ENCODE measurements at regions not wholly inside any gene's neighbourhood (a gene's known extent, or its start where the extent isn't known, plus 50 kb on each side); places are given as distances from the start of the nearest gene placed in this dataset.

DNA sequence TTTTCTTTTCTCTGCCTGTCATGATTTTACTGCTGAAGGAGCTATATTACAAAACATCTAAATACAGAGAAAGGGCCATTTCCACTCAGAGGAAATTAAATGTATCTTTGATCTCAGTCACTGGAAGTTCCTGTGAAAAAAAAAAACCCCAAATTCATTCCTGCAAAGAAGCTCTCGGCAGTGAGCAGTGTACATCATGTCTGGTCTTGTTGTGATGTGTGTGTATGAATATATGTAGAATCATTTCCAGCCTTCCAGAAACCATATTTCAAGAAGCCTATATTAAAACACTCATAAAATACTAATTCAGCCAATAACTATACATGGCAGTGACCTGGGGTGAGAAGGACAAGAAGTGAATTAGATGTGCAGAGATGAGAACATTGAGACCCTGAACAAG lies 393.2 kb upstream of the TENM4 start:
- no peaks in the 10 kb centered on the region for H3K79me1 ChIP-seq (ENCODE audit: low read depth, low read length)
- H3K4me1 ChIP-seq (replicated peaks in 1 of 4; ENCODE audit: control insufficient read depth in 3 of 4, insufficient read depth in 4 of 4, low read length in 3 of 4): no peaks in the 10 kb centered on the region
- no peak overlapping the region for H3K4me2 ChIP-seq (ENCODE audit: insufficient read depth in 1 of 2, low read depth in 2 of 2, low read length in 2 of 2)
- no peak overlapping the region for H2BK120ac ChIP-seq (replicated peaks; ENCODE audit: low read depth, low read length)
- H4K5ac ChIP-seq (ENCODE audit: insufficient read length, low read depth, low read length): no peak overlapping the region
- no peak overlapping the region for H2AFZ ChIP-seq (ENCODE audit: low read length)
- H3K36me3 ChIP-seq (ENCODE audit: control insufficient read depth in 2 of 4, insufficient read depth in 4 of 4, low read length in 3 of 4): no peaks in the 10 kb centered on the region
- CTCF ChIA-PET (ENCODE audit: partially characterized antibody): no interaction called here
- POLR2A ChIA-PET (ENCODE audit: partially characterized antibody): no interaction called here
- 81% methylated on average over 1 of the region's 1 CpG; no CpG with 5 or more reads in 1 of the 2 experiments for WGBS, 2 experiments (ENCODE audit: extremely low coverage in 1 of 2, insufficient coverage in 1 of 2, insufficient read length in 1 of 2, insufficient replicate concordance in 2 of 2, low coverage in 1 of 2, low lambda C conversion rate in 2 of 2, missing lambda C conversion rate in 1 of 2)
- no peak for DNase-seq (ENCODE audit: low read depth in 1 of 2, low spot score in 2 of 2)
- H3K9ac ChIP-seq (replicated peaks in 1 of 4; ENCODE audit: extremely low read depth in 1 of 4, low read depth in 3 of 4, low read length in 3 of 4): no peak overlapping the region
- H3K9me3 ChIP-seq (ENCODE audit: insufficient read depth in 2 of 2, low read depth in 1 of 2, low read length in 1 of 2): no peaks in the 10 kb centered on the region
- no peak for FAIRE-seq
- H3K23me2 ChIP-seq (ENCODE audit: low read depth, low read length): peaks cover 2% of the 10 kb centered on the region; the same call in 1 of the 2 replicates
- no peak overlapping the region for H2AK5ac ChIP-seq (ENCODE audit: low read depth, low read length)
- H4K20me1 ChIP-seq (replicated peaks in 1 of 2; ENCODE audit: control insufficient read depth in 1 of 2, insufficient read depth in 2 of 2, low read length in 2 of 2): no peaks in the 10 kb centered on the region
- no peak overlapping the region for H2BK12ac ChIP-seq (ENCODE audit: low read depth, low read length)
- no peak overlapping the region for H3K4ac ChIP-seq (replicated peaks; ENCODE audit: insufficient read length, low read depth, low read length)
- H2BK15ac ChIP-seq (ENCODE audit: low read length): no peak overlapping the region
- no peak overlapping the region for H3K18ac ChIP-seq (ENCODE audit: extremely low read depth, low read length)
- H3K56ac ChIP-seq (replicated peaks; ENCODE audit: insufficient read length, low read depth, low read length): no peak overlapping the region
- H3K14ac ChIP-seq (ENCODE audit: insufficient read length): no peak overlapping the region
- no peak overlapping the region for H4K91ac ChIP-seq (replicated peaks; ENCODE audit: insufficient read length, low read length)
- H2BK5ac ChIP-seq (ENCODE audit: low read depth, low read length): no peak overlapping the region
- no peak overlapping the region for H3K27ac ChIP-seq (ENCODE audit: low read depth, low read length)
- H3K79me2 ChIP-seq (ENCODE audit: control insufficient read depth in 1 of 2, insufficient read depth in 2 of 2, low read length in 2 of 2): no peaks in the 10 kb centered on the region
- no peak overlapping the region for H3K4me3 ChIP-seq (ENCODE audit: extremely low read depth in 1 of 4, insufficient read depth in 2 of 4, low read depth in 3 of 4, low read length in 4 of 4)
- no peak overlapping the region for H4K8ac ChIP-seq (ENCODE audit: extremely low read depth, insufficient read depth, low read length)
- H3K27me3 ChIP-seq (replicated peaks in 1 of 4; ENCODE audit: control insufficient read depth in 3 of 4, extremely low read depth in 1 of 4, insufficient read depth in 3 of 4, low read length in 3 of 4): no peaks in the 10 kb centered on the region
- no peak overlapping the region for H2BK20ac ChIP-seq (ENCODE audit: low read length)
- no peak overlapping the region for H3K23ac ChIP-seq (ENCODE audit: insufficient read length)
- TF ChIP-seq TBP (IDR thresholded peaks at IDR 0.05; ENCODE audit: low read depth, low read length) (no peak), CHD1 (IDR thresholded peaks at IDR 0.05; ENCODE audit: low read depth, low read length) (no peak), POU5F1 (IDR thresholded peaks at IDR 0.05; ENCODE audit: low read depth, low read length) (no peak), CBX5 (IDR thresholded peaks at IDR 0.05; ENCODE audit: low read depth, low read length) (no peak), RXRA (IDR thresholded peaks at IDR 0.05; ENCODE audit: insufficient read depth, low read depth, low read length) (no peak), RBBP5 (IDR thresholded peaks at IDR 0.05; ENCODE audit: borderline replicate concordance, low read depth, low read length) (no peak), JUND (IDR thresholded peaks at IDR 0.05; ENCODE audit: low read length) (no peak), CTBP2 (IDR thresholded peaks at IDR 0.05; ENCODE audit: borderline replicate concordance, insufficient read depth, insufficient read length, low read length) (no peak), RAD21 (IDR thresholded peaks at IDR 0.05 in 1 of 2, conservative IDR thresholded peaks at IDR 0.05 in 1 of 2; ENCODE audit: low read depth in 2 of 2, low read length in 2 of 2) (no peak), TEAD4 (IDR thresholded peaks at IDR 0.05; ENCODE audit: low read depth, low read length) (no peak), TAF1 (IDR thresholded peaks at IDR 0.05; ENCODE audit: low read depth, low read length) (no peak), ZNF274 (IDR thresholded peaks at IDR 0.05; ENCODE audit: borderline replicate concordance, extremely low read depth, low read length) (no peak), PHF8 (conservative IDR thresholded peaks at IDR 0.05; ENCODE audit: low read depth, low read length) (no peak)
- TF ChIP-seq, protein P1, sequence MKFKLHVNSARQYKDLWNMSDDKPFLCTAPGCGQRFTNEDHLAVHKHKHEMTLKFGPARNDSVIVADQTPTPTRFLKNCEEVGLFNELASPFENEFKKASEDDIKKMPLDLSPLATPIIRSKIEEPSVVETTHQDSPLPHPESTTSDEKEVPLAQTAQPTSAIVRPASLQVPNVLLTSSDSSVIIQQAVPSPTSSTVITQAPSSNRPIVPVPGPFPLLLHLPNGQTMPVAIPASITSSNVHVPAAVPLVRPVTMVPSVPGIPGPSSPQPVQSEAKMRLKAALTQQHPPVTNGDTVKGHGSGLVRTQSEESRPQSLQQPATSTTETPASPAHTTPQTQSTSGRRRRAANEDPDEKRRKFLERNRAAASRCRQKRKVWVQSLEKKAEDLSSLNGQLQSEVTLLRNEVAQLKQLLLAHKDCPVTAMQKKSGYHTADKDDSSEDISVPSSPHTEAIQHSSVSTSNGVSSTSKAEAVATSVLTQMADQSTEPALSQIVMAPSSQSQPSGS (IDR thresholded peaks at IDR 0.05; ENCODE audit: low read length): no peak

All from H1 (cell line).